Right lobe of liver (tissue), 6 donors: ENCODE measurements at regions not wholly inside any gene's neighbourhood (a gene's known extent, or its start where the extent isn't known, plus 50 kb on each side); places are given as distances from the start of the nearest gene placed in this dataset.

Experiments used
- ATAC-seq, 4 donors: fragments of 200-7000 bp; cut with Tn5 transposase; one replicate each; pipeline ENCODE4 v1.9.1; 2020; ENCODE audit warnings: mild to moderate bottlenecking in 4 of 4, moderate library complexity in 4 of 4
- DNase-seq, 3 donors: peaks; one replicate each; pipeline ENCODE4 v3.0.0-alpha.2; 2020
- H3K27ac ChIP-seq, 3 donors: fragments of 200-600 bp; one replicate each; pipeline ENCODE4 v1.8.0; 2022
- H3K27me3 ChIP-seq, 2 donors: fragments of 200-600 bp; one replicate each; pipeline ENCODE4 v1.8.0; 2022
- H3K36me3 ChIP-seq, 4 donors: fragments of 200-600 bp; sonication (generic) in 1 of 4; one replicate each; pipeline versions ENCODE4 v1.5.1 to v1.8.0; 2017 to 2022; ENCODE audit warnings: control low read depth in 1 of 4
- H3K4me1 ChIP-seq, 4 donors: fragments of 200-600 bp; sonication (generic) in 1 of 4; one replicate each; pipeline versions ENCODE4 v1.5.1 to v1.8.0; 2017 to 2022; ENCODE audit warnings: control low read depth in 1 of 4
- H3K4me3 ChIP-seq, 3 donors: fragments of 200-600 bp; one replicate each; pipeline ENCODE4 v1.8.0; 2022
- H3K9me3 ChIP-seq, 4 donors: fragments of 200-600 bp; sonication (generic) in 1 of 4; one replicate each; pipeline versions ENCODE4 v1.5.1 to v1.8.0; 2017 to 2022; ENCODE audit warnings: control low read depth in 1 of 4
- CTCF ChIP-seq, 4 donors: fragments of 200-600 bp in 3 of 4; fragments of 450-650 bp in 1 of 4; IDR thresholded peaks; one replicate each; pipeline versions ENCODE4 v1.5.1 to v1.8.0; 2016 to 2022; ENCODE audit warnings: antibody characterized with exemption in 4 of 4, mild to moderate bottlenecking in 2 of 4
- POLR2A ChIP-seq: fragments of 450-650 bp; IDR thresholded peaks from one replicate; pipeline ENCODE4 v1.6.1; 2017; ENCODE audit warnings: antibody characterized with exemption, mild to moderate bottlenecking
- WGBS: methylation state at CpG from one replicate; pipeline ENCODE4 v1.1.6; 2018; ENCODE audit warnings: low coverage, low lambda C conversion rate; ENCODE audit not compliant: insufficient coverage; ENCODE audit errors: missing lambda C conversion rate; 5-methylcytosine and 5-hydroxymethylcytosine counted together
- intact Hi-C, 2 donors: fragments of 100-400 bp; cut with DNase I; formaldehyde crosslinking; loops; one replicate each; pipeline versions ENCODE4 v1.11.2 to v1.14.1; 2022
- donor health status: DM: no; HTN: yes; CAD: no.
- donor health status: DM: no; HTN: no; CAD: no.
- donor health status: DM: no; HTN: no; CAD: no.
- donor health status: DM: no; HTN: yes; CAD: no.
- donor health status: DM: no; HTN: yes; CAD: no.

GRCh38 chr1:219741011-219741970 is 128.4 kb upstream of the ZC3H11B start:
- no peaks in the 10 kb centered on the region for H3K36me3 ChIP-seq
- no peak overlapping the region for H3K4me3 ChIP-seq
- no peak overlapping the region for H3K27ac ChIP-seq
- no peaks in the 10 kb centered on the region for H3K4me1 ChIP-seq
- intact Hi-C loops = no loop called here
- H3K27me3 ChIP-seq = no peaks in the 10 kb centered on the region
- ATAC-seq (no peak), DNase-seq (no peak)
- WGBS = 65% methylated on average over 4 of the region's 4 CpGs
- no peaks in the 10 kb centered on the region for H3K9me3 ChIP-seq
- TF ChIP-seq CTCF (IDR thresholded peaks at IDR 0.05) = no peak
- no peak for TF ChIP-seq POLR2A

- Histone ChIP-seq H3K9me3 (no peaks in the 10 kb centered on the region), H3K27ac (no peak overlapping the region), H3K36me3 (no peaks in the 10 kb centered on the region), H3K27me3 (no peaks in the 10 kb centered on the region), H3K4me3 (no peak overlapping the region), H3K4me1 (no peaks in the 10 kb centered on the region)
- intact Hi-C loops = no loop called here
- TF ChIP-seq CTCF (IDR thresholded peaks at IDR 0.05) (no peak), POLR2A (no peak)
- DNase-seq (no peak), ATAC-seq (no peak)
- 45% methylated on average over 4 of the region's 5 CpGs for WGBS
These were observed 120.7 kb upstream of the ZC3H11B start for GRCh38 chr1:219733511-219734174.

- H3K4me1 ChIP-seq = no peaks in the 10 kb centered on the region
- WGBS = 100% methylated on average over 1 of the region's 2 CpGs
- no peak overlapping the region for H3K4me3 ChIP-seq
- H3K27me3 ChIP-seq = no peaks in the 10 kb centered on the region
- no peak overlapping the region for H3K27ac ChIP-seq
- no peak for ATAC-seq
- TF ChIP-seq CTCF (IDR thresholded peaks at IDR 0.05) (no peak), POLR2A (no peak)
- DNase-seq = no peak
- H3K9me3 ChIP-seq = no peaks in the 10 kb centered on the region
- no peaks in the 10 kb centered on the region for H3K36me3 ChIP-seq
- intact Hi-C loops = no loop called here
These were observed 120.0 kb upstream of the ZC3H11B start for GRCh38 chr1:219732814-219733491.

GRCh38 chr1:219731771-219732170 is 118.9 kb upstream of the ZC3H11B start:
- WGBS = 85% methylated on average over 2 of the region's 2 CpGs
- intact Hi-C loops = no loop called here
- Histone ChIP-seq H3K27ac (no peak overlapping the region), H3K27me3 (no peaks in the 10 kb centered on the region), H3K4me1 (no peaks in the 10 kb centered on the region), H3K36me3 (no peaks in the 10 kb centered on the region), H3K4me3 (no peak overlapping the region), H3K9me3 (peaks cover 0 to 6% (median 0%) of the 10 kb centered on the region in 4 donors)
- ATAC-seq (no peak), DNase-seq (no peak)
- TF ChIP-seq POLR2A (no peak), CTCF (IDR thresholded peaks at IDR 0.05) (no peak)
